Activated T-cell treated with anti-CD3 and anti-CD28 coated beads, Interleukin-2, amount 50 U/mL, for 24 hours (primary cell): ENCODE measurements at regions not wholly inside any gene's neighbourhood (a gene's known extent, or its start where the extent isn't known, plus 50 kb on each side); places are given as distances from the start of the nearest gene placed in this dataset.

Experiments used
- DNase-seq: peaks from one replicate; pipeline ENCODE4 v3.0.0-alpha.2; 2020
- H3K27ac Mint-ChIP-seq: 2 replicates; pipeline ENCODE4 v1.8.0; 2020; ENCODE audit warnings: mild to moderate bottlenecking, mixed read lengths
- H3K27me3 Mint-ChIP-seq: 2 replicates; pipeline ENCODE4 v1.8.0; 2020; ENCODE audit warnings: mixed read lengths
- H3K36me3 Mint-ChIP-seq: 2 replicates; pipeline ENCODE4 v1.8.0; 2020; ENCODE audit warnings: low read depth, mixed read lengths
- H3K4me1 Mint-ChIP-seq: 2 replicates; pipeline ENCODE4 v1.8.0; 2020; ENCODE audit warnings: low read depth, mixed read lengths
- H3K4me3 Mint-ChIP-seq: 2 replicates; pipeline ENCODE4 v1.8.0; 2020; ENCODE audit warnings: mild to moderate bottlenecking, moderate library complexity, mixed read lengths
- H3K9me3 Mint-ChIP-seq: 2 replicates; pipeline ENCODE4 v1.8.0; 2020; ENCODE audit warnings: mixed read lengths

DNA sequence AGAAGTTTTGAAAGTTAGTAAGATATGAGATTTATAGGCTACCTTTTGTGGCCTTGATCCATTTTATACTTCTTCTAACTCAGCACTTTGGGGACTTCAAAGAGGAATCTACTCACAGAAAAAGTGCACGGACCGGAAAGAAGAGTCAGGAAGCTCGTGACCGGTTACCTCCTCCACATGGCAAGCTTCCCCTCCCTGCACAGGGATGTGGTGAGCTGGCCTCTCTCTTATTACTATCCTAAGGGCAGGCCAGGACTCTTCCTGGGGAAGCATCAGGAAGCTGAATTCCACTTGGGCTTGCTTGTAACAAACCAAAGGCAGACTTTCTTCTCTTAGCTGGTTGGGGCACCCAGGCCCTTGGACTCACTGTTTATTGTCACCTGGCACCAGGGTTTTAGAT lies 170.8 kb upstream of the GLI3 start:
- Mint-ChIP-seq H3K4me3 (no peak overlapping the region), H3K36me3 (no peaks in the 10 kb centered on the region), H3K9me3 (no peaks in the 10 kb centered on the region), H3K4me1 (no peaks in the 10 kb centered on the region), H3K27ac (no peak overlapping the region), H3K27me3 (no peaks in the 10 kb centered on the region)
- DNase-seq, result no peak

DNA sequence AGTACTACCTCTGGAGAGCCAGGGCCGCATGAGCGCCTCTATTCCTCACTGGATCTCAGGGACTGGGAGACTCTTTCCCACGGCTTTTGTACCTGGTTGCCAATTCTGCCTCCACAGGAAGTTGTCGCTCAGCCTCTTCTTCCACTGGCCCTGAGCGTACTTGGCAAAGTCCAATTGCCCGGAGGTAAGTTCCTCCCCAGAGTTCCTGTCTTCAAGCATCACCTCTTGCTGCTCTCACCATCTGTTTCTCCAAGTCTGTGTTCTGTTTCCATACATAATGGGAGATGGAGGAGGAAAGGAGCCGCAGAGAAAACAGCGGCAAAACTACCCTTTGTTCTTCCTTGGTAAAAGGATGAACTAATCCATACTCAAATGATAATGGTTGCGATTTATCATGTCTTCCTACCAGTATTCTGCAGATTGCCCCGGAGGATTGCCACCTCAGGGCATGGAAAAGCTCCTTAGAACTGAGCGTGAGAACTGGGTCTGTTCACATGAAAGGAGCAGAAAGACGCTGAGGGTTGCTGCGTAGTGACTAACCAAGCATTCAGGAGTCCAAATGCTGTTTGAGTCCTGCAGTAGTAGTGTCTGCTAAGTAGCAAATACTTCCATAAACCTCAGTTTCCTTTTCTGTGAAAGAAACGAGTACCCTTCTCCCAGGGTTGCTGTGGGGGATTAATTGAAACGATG lies 170.2 kb upstream of the GLI3 start:
- Mint-ChIP-seq H3K4me1 (no peaks in the 10 kb centered on the region), H3K27ac (no peak overlapping the region), H3K9me3 (no peaks in the 10 kb centered on the region), H3K27me3 (no peaks in the 10 kb centered on the region), H3K4me3 (no peak overlapping the region), H3K36me3 (no peaks in the 10 kb centered on the region)
- DNase-seq, result no peak

DNA sequence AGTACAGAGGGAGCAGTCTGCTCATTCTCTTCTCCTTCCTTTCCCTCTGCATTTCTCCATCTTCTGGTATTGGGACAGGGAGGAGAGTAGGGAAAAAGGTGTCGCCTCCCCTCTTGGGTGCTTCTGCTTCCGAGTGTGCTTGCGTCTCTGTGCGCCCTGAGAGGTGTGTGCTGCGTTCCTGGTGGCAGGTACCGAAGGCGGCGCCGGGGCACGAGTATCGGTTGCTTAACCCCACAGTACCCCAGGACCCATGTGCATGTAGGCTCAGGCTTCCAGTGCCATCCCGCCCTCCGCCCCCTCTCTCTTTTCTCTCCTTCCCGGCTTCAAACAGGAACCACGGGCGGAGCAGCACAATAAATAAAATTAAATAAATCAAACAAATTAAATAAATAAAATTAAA lies 169.3 kb upstream of the GLI3 start:
- H3K9me3 Mint-ChIP-seq, result no peaks in the 10 kb centered on the region
- H3K36me3 Mint-ChIP-seq, result no peaks in the 10 kb centered on the region
- H3K4me3 Mint-ChIP-seq, result no peak overlapping the region
- H3K4me1 Mint-ChIP-seq, result no peaks in the 10 kb centered on the region
- DNase-seq, result no peak
- H3K27ac Mint-ChIP-seq, result no peak overlapping the region
- H3K27me3 Mint-ChIP-seq, result no peaks in the 10 kb centered on the region

DNA sequence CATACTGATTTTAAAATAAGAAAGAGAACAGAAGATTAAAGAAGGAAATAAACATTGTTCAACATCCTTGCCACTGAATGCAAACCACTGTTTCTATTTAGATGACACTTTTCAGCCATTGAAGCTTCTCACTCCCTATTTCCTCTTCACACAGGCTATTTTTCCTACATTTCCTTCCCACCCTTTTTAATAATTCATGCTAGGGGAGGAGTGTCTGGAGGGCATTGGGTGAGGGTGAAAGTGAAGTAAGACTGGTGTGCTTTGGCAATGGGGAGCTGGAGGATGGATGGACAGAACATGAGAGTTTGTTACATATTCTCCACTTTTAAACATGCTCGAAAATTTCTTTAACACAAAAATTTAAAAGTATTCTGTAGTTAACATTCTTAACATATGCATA lies 168.8 kb upstream of the GLI3 start:
- no peak overlapping the region for H3K4me3 Mint-ChIP-seq
- H3K27ac Mint-ChIP-seq, result no peak overlapping the region

DNA sequence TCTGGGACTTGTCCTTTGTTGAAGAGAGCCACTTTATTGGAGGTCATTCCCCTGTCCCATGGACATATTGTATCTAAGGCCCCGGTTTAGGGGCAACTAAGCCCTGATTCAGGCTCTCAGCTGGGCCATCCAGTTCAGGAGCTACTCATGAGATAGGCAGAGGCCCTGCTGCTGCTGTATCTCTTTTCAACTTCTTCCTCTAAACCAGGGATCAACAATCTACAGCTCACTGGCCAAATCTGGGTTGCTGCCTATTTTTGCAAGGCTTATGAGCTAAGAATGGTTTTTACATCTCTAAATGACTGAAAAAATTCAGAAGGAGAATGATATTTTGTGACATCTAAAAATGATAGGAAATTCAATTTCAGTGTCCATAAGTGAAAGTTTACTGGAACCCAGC lies 166.8 kb upstream of the GLI3 start:
- H3K9me3 Mint-ChIP-seq, result no peaks in the 10 kb centered on the region
- no peaks in the 10 kb centered on the region for H3K4me1 Mint-ChIP-seq
- H3K36me3 Mint-ChIP-seq, result no peaks in the 10 kb centered on the region
- H3K4me3 Mint-ChIP-seq, result no peak overlapping the region
- H3K27me3 Mint-ChIP-seq, result no peaks in the 10 kb centered on the region
- DNase-seq, result no peak
- no peak overlapping the region for H3K27ac Mint-ChIP-seq

More for the DNA sequence above, 168.8 kb upstream of the GLI3 start:
- Mint-ChIP-seq H3K9me3 (no peaks in the 10 kb centered on the region), H3K4me1 (no peaks in the 10 kb centered on the region), H3K27me3 (no peaks in the 10 kb centered on the region), H3K36me3 (no peaks in the 10 kb centered on the region)
- no peak for DNase-seq

DNA sequence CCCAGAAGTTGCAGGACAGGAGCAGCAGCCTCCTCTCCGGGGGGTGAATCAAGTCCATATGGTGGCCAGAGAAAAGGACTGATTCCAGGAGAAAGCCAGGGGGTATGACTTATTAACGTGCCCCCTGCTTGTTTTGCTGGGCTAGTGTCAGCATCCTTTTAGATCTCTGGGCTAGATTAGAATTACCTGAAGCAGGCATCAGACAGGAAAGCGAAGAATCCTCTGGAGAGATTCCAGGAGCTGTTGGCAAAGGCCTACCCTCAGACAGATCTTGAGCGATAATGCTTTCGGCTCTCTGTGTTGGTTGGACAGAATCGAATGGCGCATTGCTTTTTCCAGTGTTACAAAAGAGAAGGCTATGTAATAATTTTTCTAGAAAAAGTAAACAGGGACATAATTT lies 164.0 kb upstream of the GLI3 start:
- no peaks in the 10 kb centered on the region for H3K36me3 Mint-ChIP-seq
- no peaks in the 10 kb centered on the region for H3K27me3 Mint-ChIP-seq
- H3K4me1 Mint-ChIP-seq, result no peaks in the 10 kb centered on the region
- H3K4me3 Mint-ChIP-seq, result no peak overlapping the region
- no peak overlapping the region for H3K27ac Mint-ChIP-seq
- no peak for DNase-seq
- H3K9me3 Mint-ChIP-seq, result no peaks in the 10 kb centered on the region

DNA sequence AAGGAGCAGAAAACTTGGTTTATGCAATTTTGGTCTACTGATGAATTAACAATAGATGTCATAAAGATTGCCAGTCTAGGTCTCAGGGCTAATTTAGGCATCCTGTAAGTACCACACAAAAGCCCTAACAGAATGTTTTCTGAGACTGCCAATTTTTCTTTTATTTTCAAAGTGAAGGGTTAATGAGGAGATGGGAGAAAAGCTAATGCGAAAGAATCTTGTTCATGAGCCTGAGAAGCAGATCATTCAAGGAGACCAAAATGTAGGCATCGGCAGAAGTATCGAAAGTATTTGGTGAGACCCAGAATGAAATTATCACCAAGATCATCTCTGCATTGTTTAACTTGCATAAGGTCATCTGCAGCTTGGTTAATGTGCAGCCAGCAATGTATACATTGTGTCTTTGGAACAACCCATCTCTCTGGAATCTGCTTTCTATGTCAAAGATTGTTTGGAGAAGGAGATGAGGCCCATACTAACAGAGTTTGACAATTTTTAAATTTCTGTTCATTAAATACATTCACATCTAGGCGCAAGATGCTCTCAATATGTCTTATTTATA lies 163.3 kb upstream of the GLI3 start:
- Mint-ChIP-seq H3K9me3 (no peaks in the 10 kb centered on the region), H3K27ac (no peak overlapping the region), H3K36me3 (no peaks in the 10 kb centered on the region), H3K4me3 (no peak overlapping the region), H3K27me3 (no peaks in the 10 kb centered on the region), H3K4me1 (no peaks in the 10 kb centered on the region)
- DNase-seq, result no peak

DNA sequence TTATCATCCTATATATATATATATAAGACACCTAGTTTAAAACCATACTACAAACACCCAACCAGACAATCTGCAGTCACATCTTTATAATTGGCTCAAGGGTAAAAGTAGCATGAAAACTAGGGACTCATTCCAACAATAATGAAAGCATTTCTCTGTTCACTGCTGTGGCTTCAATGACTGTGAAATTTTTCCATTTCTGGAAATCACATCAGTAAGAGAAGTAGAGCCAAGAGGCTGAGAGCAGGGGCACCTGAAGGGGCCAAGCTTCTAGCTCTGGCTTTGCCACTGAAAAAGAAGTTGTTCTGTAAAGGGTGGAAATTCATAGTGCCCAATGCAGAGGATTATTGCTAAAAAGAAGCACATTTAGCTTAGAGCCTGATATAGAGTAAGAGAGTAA lies 158.6 kb upstream of the GLI3 start:
- DNase-seq, result no peak
- H3K4me3 Mint-ChIP-seq, result no peak overlapping the region
- no peaks in the 10 kb centered on the region for H3K4me1 Mint-ChIP-seq
- H3K9me3 Mint-ChIP-seq, result no peaks in the 10 kb centered on the region
- H3K27me3 Mint-ChIP-seq, result peaks cover 5% of the 10 kb centered on the region
- H3K36me3 Mint-ChIP-seq, result no peaks in the 10 kb centered on the region
- no peak overlapping the region for H3K27ac Mint-ChIP-seq

DNA sequence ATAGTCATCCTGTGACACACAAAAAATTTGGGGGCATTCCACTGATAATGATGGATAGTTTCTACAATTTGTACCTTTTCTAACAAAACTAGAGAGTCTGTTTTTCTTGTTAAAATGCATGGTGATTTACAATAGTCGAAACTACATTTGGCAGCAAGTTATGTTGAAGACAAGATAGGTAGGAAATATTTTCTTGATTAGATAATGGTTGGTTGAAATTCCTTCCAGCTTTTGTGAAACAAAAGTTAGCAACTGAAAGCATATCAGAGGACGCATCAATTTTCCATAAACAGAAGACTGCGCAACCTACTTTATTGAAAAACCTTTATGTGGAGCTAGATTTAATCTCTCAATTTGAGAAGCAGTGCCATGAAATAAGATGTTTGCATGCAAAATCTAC lies 155.8 kb upstream of the GLI3 start:
- Mint-ChIP-seq H3K27ac (no peak overlapping the region), H3K4me3 (no peak overlapping the region), H3K36me3 (no peaks in the 10 kb centered on the region), H3K4me1 (no peaks in the 10 kb centered on the region), H3K27me3 (peaks cover 5% of the 10 kb centered on the region), H3K9me3 (no peaks in the 10 kb centered on the region)
- DNase-seq, result no peak

DNA sequence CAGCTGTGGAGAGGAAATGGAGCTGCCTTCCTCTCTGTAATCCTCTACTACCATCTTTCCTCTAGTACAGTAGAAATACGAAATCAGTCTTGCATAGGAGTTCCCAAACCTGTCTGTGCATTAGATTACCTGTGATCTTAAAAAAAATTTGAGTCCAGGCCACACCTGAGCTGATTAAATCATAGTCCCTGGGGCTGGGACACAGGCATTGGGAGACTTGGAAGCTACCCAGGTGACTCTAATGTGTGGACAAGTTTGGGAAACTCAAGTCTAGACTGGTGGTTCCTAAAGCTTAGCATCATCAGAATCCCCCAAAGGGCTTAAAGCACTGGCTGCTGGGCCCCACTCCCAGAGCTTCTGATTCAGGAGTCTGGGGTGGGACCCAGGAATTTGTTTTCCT lies 152.7 kb upstream of the GLI3 start:
- Mint-ChIP-seq H3K27ac (no peak overlapping the region), H3K36me3 (no peaks in the 10 kb centered on the region), H3K27me3 (peaks cover 2% of the 10 kb centered on the region), H3K4me3 (no peak overlapping the region), H3K4me1 (no peaks in the 10 kb centered on the region), H3K9me3 (no peaks in the 10 kb centered on the region)
- no peak for DNase-seq

DNA sequence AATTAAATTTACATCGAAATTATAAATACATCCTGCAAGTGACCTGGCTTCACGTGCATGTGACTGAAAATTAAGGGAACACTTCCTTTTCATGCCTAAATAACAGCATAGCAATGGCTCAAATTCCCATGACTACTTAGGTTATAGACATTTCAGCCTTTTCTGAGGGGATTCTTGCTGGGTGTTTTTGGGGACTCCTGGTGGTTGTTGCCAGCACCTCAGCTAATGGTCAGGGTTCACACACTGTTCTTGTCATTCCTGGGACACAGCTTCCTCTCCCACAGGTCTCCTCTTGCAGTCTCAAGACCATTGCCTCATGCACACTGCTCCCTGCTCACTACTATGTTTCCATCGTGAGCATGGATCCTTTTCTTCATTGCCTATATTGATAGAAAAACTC lies 148.9 kb upstream of the GLI3 start:
- Mint-ChIP-seq H3K4me1 (no peaks in the 10 kb centered on the region), H3K27me3 (no peaks in the 10 kb centered on the region), H3K27ac (no peak overlapping the region), H3K9me3 (no peaks in the 10 kb centered on the region), H3K36me3 (no peaks in the 10 kb centered on the region), H3K4me3 (no peak overlapping the region)
- no peak for DNase-seq

DNA sequence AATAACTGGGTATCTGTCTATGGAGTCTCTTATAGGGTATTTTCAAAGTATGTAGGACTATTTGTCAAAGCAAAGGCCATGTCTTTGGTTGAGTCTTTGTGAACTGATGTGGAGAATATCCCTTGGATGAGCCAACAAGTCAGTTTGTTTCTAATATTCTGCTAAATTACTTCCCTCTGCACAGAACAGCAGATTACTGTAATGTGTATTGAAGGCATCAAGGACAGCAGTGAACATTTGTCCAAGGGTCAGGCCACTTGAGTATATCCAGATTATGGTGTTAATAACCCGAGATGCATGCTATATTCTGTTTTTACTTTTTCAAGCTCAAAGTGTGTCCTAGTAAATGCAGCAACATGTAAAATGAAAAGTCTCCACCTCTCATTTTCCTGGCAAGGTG lies 144.2 kb upstream of the GLI3 start:
- Mint-ChIP-seq H3K4me3 (no peak overlapping the region), H3K27me3 (no peaks in the 10 kb centered on the region), H3K4me1 (no peaks in the 10 kb centered on the region), H3K27ac (no peak overlapping the region), H3K9me3 (no peaks in the 10 kb centered on the region), H3K36me3 (no peaks in the 10 kb centered on the region)
- DNase-seq, result no peak

DNA sequence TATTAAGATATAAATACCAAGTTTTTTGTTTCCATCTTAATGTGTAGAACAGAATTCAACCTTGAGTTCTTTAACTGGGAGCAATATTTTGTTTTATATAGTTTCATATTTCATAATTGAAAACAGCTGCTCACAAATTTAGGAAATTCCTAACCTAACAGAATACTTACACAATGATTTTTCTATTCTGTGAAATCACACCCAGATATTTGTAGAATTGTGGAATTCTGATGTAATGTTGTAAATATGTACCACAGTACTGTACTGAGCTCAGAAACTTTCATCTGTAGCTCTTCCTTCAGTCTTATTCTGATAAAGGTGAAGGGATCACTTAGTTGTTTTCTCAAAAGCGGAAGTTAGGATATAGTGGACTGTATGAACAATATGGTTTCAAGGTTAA lies 143.4 kb upstream of the GLI3 start:
- no peaks in the 10 kb centered on the region for H3K27me3 Mint-ChIP-seq
- no peaks in the 10 kb centered on the region for H3K36me3 Mint-ChIP-seq
- H3K4me1 Mint-ChIP-seq, result no peaks in the 10 kb centered on the region
- H3K4me3 Mint-ChIP-seq, result no peak overlapping the region
- no peak for DNase-seq
- H3K27ac Mint-ChIP-seq, result no peak overlapping the region
- H3K9me3 Mint-ChIP-seq, result no peaks in the 10 kb centered on the region

DNA sequence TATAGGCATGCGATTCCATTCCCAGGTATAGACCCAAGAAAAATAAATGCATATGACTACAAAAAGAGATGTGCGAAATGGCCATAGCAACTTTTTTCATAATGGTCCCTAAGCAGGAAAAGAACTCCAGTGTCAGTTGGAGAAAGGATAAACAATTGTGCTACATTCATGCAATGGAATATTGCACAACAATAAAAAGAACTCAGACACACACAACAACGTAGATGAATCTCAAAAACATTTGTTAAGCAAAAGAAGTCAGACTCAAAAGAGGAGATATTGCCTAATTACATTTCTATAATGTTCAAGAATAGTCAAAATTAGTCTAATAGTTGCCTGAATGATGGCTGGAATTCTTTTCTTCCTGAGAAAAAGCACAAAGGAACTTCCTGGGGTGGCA lies 141.1 kb upstream of the GLI3 start:
- Mint-ChIP-seq H3K27me3 (peaks cover 2% of the 10 kb centered on the region), H3K4me3 (no peak overlapping the region), H3K27ac (no peak overlapping the region), H3K4me1 (no peaks in the 10 kb centered on the region), H3K9me3 (no peaks in the 10 kb centered on the region), H3K36me3 (no peaks in the 10 kb centered on the region)
- DNase-seq, result no peak

DNA sequence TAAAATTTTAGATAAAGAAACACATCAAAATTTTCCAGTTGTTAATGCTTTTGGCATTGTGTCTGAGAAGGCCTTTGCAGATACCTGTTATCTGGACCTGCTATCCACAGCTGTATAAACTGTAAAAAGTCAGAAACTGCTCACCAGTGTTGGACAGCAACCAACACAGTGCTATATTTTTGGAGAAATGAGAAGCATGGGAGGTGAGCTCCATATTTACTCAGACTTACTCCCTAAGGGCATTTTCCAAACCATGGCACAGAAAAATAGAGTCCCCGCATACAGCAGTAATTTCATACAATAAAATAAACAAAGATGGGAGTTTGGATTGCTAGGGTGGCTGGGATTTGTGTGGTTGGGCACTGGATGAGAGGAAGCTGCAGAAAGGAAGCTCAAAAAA lies 136.3 kb upstream of the GLI3 start:
- no peak overlapping the region for H3K27ac Mint-ChIP-seq
- H3K36me3 Mint-ChIP-seq, result no peaks in the 10 kb centered on the region
- no peak overlapping the region for H3K4me3 Mint-ChIP-seq
- DNase-seq, result no peak
- H3K4me1 Mint-ChIP-seq, result no peaks in the 10 kb centered on the region
- peaks cover 5% of the 10 kb centered on the region for H3K9me3 Mint-ChIP-seq
- H3K27me3 Mint-ChIP-seq, result peaks cover 9% of the 10 kb centered on the region

DNA sequence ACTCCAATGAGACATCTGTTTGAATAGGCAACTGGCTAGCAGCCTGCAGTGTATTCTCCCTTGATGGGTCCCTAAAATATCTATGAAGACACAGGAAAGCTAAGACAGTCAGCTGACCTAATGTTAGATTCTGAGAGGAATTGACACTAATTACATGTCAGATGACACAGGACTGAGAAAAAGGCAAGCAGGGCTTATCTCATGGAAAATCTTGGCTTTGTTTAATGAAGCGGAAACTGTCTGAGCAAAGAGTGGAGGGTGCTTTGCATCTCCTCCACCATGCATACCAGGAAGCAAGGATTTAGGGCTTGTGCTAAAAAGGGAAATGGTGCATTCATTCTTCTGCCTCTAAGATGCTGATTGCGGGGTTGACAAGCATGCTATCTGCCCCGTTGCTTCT lies 135.5 kb upstream of the GLI3 start:
- DNase-seq, result no peak
- Mint-ChIP-seq H3K4me3 (no peak overlapping the region), H3K36me3 (no peaks in the 10 kb centered on the region), H3K9me3 (peaks cover 8% of the 10 kb centered on the region), H3K27me3 (peaks cover 9% of the 10 kb centered on the region), H3K27ac (no peak overlapping the region), H3K4me1 (no peaks in the 10 kb centered on the region)
